ENCODE measurements at regions not wholly inside any gene's neighbourhood (a gene's known extent, or its start where the extent isn't known, plus 50 kb on each side); places are given as distances from the start of the nearest gene placed in this dataset.

DNA sequence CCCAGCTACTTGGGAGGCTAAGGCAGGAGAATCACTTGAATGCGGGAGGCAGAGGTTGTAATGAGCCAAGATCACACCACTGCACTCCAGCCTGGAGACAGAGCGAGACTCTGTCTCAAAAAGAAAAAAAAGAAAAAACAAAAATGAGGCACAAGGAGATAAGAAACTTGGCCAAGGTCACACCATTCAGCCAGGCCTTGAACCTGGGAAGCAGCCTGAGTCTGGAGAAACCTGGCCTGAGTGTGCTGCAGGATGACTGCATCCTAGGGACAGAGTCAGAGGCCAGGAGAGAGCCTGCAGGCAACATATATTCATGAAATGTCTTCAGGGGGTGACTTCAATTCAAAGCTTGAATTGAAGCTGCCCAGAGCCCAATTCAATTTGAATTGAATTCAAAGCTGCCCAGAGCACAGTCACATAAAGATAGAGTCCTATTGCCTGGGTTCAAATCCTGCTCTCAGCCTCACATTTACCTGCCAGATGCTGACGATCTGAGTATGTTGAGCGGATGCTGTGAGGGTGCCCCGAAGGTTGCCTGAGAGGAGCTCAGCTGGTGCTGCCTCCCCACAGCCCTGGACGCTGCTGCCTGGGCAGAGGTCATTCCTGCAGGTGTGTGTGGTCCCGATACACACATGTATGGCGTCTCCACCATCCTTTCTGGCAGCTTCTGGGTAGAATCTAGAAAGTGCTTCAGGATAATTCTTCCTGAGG is 307.7 kb downstream of the AJAP1 start:
- DNase-seq (ENCODE audit: low read depth): no peak

- no peak for DNase-seq (ENCODE audit: low read depth)
These were observed 306.5 kb downstream of the AJAP1 start for GRCh38 chr1:4960782-4961475.

DNA sequence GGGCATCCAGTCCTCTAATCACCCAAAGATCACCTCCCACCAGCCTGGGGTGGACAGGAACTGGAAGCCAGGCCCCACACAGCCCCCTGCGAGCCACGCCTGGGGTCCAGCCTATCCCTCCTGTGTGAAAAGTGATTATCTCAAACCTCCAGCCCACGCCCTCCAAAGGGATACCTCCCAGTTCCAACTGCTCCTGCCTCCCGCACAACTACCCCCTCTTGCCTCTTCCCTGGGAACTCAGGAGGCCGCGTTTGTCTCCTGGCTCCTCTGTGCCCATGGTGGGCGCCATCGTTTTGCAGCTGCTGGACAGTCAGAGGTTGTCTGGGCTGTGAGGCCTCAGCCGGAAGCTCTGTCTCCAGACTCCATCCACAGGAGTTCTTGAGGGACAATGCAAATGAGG is 305.9 kb downstream of the AJAP1 start:
- DNase-seq (ENCODE audit: low read depth): no peak

DNA sequence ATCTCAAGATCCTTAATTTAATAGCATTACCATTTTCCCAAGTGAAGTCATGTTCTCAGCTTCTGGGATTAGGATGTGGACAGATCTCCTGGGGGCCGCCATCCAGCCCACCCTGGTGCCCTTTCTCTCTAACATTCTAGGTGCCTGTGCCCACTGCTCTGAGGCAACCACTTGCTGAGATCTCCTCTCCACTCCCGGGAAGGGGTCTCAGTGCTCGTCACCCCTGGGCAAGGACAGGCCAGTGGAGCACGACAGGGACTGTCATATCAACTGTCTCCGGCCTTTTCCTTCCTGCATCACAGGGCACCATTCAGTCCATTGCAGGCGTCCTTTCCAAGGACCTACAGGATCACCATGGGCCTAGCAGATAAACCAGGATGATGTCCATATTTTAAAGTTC is 304.8 kb downstream of the AJAP1 start:
- no peak for DNase-seq (ENCODE audit: low read depth)

- DNase-seq (ENCODE audit: low read depth): no peak
These were observed 302.6 kb downstream of the AJAP1 start for GRCh38 chr1:4957027-4957426.

DNA sequence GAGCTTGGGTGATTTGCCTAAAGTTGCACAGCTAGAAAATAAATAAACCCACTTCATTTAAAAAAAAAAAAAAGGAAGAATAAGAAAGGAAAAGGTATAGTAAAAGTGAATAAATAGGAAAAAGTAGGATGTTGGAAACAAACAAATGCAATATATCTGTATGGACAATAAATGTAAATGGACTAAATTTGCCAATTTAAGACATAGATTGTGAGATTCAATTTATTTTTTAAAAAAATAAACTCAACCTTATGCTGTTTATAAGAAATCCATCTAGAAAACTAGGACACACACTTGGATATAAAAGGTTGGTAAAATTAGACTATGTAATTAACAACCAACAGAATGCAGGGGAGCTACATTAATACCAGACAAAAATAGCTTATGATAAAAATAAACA is 300.0 kb downstream of the AJAP1 start:
- no peak for DNase-seq (ENCODE audit: low read depth)

- DNase-seq (ENCODE audit: low read depth): no peak
These were observed 297.2 kb downstream of the AJAP1 start for GRCh38 chr1:4951601-4952000.

GRCh38 chr1:4946343-4946742 is 291.9 kb downstream of the AJAP1 start:
- no peak for DNase-seq (ENCODE audit: low read depth)

DNA sequence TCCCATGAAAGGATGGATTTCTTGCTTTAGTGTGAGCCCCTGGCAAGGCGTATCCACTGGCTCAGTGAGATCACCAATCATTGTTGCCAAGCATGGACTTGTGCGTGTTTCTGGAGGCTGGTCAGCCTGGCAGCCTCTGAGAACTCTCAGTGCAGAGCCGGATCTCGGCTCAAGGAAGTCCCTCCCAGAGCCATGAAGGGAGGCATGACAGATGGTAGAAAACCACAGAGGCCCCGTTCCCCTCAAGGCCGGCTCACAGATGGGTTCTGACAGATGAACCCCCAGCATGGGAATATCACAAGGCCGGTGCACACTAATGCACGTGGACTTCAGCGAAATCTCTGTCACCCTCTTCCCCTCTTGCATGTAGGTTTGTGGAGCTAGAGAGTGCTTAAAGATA is 290.5 kb downstream of the AJAP1 start:
- no peak for DNase-seq (ENCODE audit: low read depth)

- DNase-seq (ENCODE audit: low read depth): no peak
These were observed 289.7 kb downstream of the AJAP1 start for GRCh38 chr1:4944072-4944471.

GRCh38 chr1:4939266-4939665 is 284.9 kb downstream of the AJAP1 start:
- peak; percentile 0 for DNase-seq (ENCODE audit: low read depth)

GRCh38 chr1:4937876-4938534 is 283.6 kb downstream of the AJAP1 start:
- no peak for DNase-seq (ENCODE audit: low read depth)

- DNase-seq (ENCODE audit: low read depth): no peak
These were observed 281.4 kb downstream of the AJAP1 start for GRCh38 chr1:4935807-4936206.

DNA sequence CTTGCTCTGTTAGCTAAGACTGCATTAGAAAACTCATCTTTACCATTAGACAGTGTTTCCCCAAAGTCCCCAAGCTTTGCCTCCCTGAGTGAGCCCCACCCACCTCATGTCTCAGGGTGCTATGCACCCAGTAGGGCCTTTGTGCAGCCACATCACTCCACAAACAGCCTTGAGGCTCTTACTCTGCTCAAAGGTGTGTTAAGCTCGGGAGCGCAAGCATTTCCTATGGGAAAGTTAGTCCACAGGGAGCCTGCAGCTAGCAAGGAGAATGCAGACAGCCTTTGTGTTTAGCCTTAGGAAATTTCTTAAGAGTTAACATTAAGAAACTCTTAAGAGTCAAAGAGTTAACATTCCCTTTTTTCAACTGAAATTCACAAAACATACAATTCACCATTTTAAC is 278.8 kb downstream of the AJAP1 start:
- DNase-seq (ENCODE audit: low read depth): no peak

DNA sequence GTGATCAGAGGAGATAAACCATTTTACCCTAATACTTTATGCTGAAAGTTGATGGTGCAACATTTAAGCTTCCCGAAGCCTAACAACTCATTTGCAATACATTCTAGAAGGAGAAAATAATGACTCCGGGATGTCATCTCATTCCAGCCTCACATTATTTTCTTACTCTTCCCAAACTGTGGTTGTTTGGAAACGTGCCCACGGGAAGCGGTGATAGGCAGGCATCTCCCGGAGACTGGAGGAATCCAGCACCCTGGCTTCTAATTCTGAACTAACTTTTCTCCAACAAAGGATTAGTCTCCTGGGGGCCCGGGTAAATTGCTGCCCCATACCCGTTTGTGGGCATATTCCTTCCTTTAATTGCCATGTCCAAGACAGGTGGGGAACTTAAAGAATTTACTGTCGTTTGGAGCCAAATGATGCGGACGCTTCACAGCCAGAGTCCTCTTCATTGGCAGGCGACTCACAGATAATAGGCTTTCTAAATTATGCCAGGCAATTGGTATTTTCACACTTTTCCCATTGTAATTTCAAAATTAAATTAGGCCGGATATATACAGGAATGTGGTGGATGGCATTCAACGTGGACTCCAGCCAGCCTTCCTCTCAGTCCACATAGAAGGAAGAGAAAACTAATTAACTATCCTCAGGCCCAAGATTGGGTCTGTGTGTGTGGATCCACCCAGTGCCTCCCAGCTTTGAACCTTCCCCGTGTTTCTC is 278.1 kb downstream of the AJAP1 start:
- DNase-seq (ENCODE audit: low read depth): no peak

GRCh38 chr1:4931486-4931885 is 277.1 kb downstream of the AJAP1 start:
- no peak for DNase-seq (ENCODE audit: low read depth)

- DNase-seq (ENCODE audit: low read depth): no peak
These were observed 273.8 kb downstream of the AJAP1 start for GRCh38 chr1:4928186-4928585.

DNA sequence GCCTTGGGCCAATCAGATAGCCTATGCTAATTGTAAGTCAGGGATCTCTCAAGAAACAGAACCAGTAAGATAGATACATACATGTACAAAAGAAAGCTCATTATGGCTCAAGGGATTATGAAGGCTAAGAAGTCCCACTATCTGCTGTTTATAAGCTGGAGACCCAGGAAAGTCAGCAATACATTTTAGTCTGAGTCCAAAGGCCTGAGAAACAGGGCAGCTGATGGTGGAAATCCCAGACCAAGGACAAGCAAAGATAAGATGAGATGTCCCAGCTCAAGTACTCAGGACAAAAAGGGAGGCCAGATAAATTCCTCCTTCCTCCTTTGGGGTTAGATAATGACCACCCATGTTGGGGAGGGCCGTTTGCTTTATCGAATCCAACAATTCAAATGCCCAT is 269.9 kb downstream of the AJAP1 start:
- DNase-seq (ENCODE audit: low read depth): no peak

DNA sequence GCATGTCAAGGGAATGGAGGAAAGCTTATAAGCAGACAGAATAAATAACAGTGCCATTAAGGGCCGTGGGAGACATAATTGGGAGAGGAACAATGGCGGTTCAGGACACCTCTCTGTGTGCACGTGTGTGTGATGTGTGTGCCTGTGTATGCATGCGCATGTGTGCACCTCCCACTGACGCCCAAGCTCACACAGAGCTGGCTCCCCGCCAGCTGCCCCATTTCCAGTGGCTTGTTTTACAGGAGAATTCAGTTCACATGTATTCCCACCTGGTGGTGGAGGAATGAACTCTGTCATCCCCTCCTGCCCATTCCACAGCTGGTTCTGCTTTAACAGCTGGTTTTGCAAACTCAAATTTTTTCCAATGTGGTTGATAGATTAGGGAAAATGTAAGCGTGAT is 262.2 kb downstream of the AJAP1 start:
- no peak for DNase-seq (ENCODE audit: low read depth)

GRCh38 chr1:4915154-4915553 is 260.7 kb downstream of the AJAP1 start:
- no peak for DNase-seq (ENCODE audit: low read depth)

GRCh38 chr1:4908486-4908885 is 254.1 kb downstream of the AJAP1 start:
- no peak for DNase-seq (ENCODE audit: low read depth)

- no peak for DNase-seq (ENCODE audit: low read depth)
These were observed 240.2 kb downstream of the AJAP1 start for GRCh38 chr1:4894566-4894965.

DNA sequence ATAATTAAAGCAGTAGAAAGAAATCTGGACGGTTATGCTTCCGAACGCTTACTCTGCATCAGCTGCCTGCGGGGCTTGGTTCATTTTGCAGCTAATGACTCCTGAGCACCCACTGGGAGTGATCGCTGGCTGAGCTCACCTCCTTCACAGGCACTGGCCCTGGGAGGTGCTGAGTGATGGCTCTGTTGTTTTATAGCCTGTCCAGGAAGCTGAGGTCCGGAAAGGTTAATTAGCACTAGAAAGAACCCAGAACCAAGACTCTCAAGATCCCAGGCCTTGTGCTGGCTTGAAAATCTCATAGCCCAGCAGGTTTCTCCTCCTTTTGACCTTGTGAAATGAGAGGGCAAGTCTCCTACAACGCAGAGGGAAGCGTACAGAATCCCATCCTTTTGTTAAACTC is 226.2 kb downstream of the AJAP1 start:
- no peak for DNase-seq (ENCODE audit: low read depth)

Measured in amniotic epithelial cell (primary cell).